Activated naive CD4-positive, alpha-beta T cell treated with anti-CD3 and anti-CD28 coated beads for 36 hours (primary cell): ENCODE measurements at regions not wholly inside any gene's neighbourhood (a gene's known extent, or its start where the extent isn't known, plus 50 kb on each side); places are given as distances from the start of the nearest gene placed in this dataset.
"Not testable (repeated sequence)": the region's sequence is repeated elsewhere in the genome, so short reads cannot be mapped to it uniquely, and the experiment has no call there.

Experiments used
- CTCF ChIA-PET: fragments of 350-600 bp; sonication (Branson Sonifier 250); formaldehyde crosslinking; loops from one replicate; lab custom pipeline; 2021; ENCODE audit warnings: antibody characterized with exemption; lab: Charles Lee
- DNase-seq: peaks from one replicate; pipeline ENCODE4 v3.0.0-alpha.2; 2020
- H3K27ac Mint-ChIP-seq: one replicate; pipeline ENCODE4 v1.8.0; 2021; ENCODE audit warnings: mild to moderate bottlenecking, mixed read lengths
- H3K27me3 Mint-ChIP-seq: one replicate; pipeline ENCODE4 v1.8.0; 2021; ENCODE audit warnings: low read depth, mixed read lengths
- H3K36me3 Mint-ChIP-seq: one replicate; pipeline ENCODE4 v1.8.0; 2021; ENCODE audit warnings: low read depth, mixed read lengths
- H3K4me1 Mint-ChIP-seq: one replicate; pipeline ENCODE4 v1.8.0; 2021; ENCODE audit warnings: low read depth, mixed read lengths
- H3K4me3 Mint-ChIP-seq: one replicate; pipeline ENCODE4 v1.8.0; 2021; ENCODE audit warnings: mild to moderate bottlenecking, moderate library complexity, mixed read lengths
- H3K9me3 Mint-ChIP-seq: one replicate; pipeline ENCODE4 v1.8.0; 2021; ENCODE audit warnings: mixed read lengths
- intact Hi-C: fragments of 100-400 bp; cut with micrococcal nuclease; formaldehyde crosslinking; loops from one replicate; pipeline ENCODE4 v1.15.1; 2023

GRCh38 chr6:10080561-10080960 is 334.3 kb downstream of the TFAP2A start:
- no peak for DNase-seq
- peaks cover 2% of the 10 kb centered on the region for H3K9me3 Mint-ChIP-seq
- H3K27me3 Mint-ChIP-seq = no peaks in the 10 kb centered on the region
- H3K4me1 Mint-ChIP-seq = no peaks in the 10 kb centered on the region
- CTCF ChIA-PET = no interaction called here
- H3K27ac Mint-ChIP-seq = no peak overlapping the region
- no peaks in the 10 kb centered on the region for H3K36me3 Mint-ChIP-seq
- intact Hi-C loops = no loop called here
- H3K4me3 Mint-ChIP-seq = no peak overlapping the region

GRCh38 chr6:10078581-10078980 is 336.3 kb downstream of the TFAP2A start:
- H3K9me3 Mint-ChIP-seq = peaks cover 2% of the 10 kb centered on the region
- H3K4me1 Mint-ChIP-seq = no peaks in the 10 kb centered on the region
- intact Hi-C loops = no loop called here
- H3K27ac Mint-ChIP-seq = no peak overlapping the region
- CTCF ChIA-PET = no interaction called here
- no peaks in the 10 kb centered on the region for H3K27me3 Mint-ChIP-seq
- no peak for DNase-seq
- no peaks in the 10 kb centered on the region for H3K36me3 Mint-ChIP-seq
- H3K4me3 Mint-ChIP-seq = no peak overlapping the region

GRCh38 chr6:10074726-10075125 is 340.1 kb downstream of the TFAP2A start:
- CTCF ChIA-PET, H3K4me3 Mint-ChIP-seq, H3K36me3 Mint-ChIP-seq, H3K27me3 Mint-ChIP-seq, H3K27ac Mint-ChIP-seq, H3K4me1 Mint-ChIP-seq, H3K9me3 Mint-ChIP-seq, DNase-seq, intact Hi-C loops: not testable (repeated sequence)

GRCh38 chr6:10073341-10073740 is 341.5 kb downstream of the TFAP2A start:
- H3K36me3 Mint-ChIP-seq = no peaks in the 10 kb centered on the region
- no peak overlapping the region for H3K4me3 Mint-ChIP-seq
- no peaks in the 10 kb centered on the region for H3K9me3 Mint-ChIP-seq
- H3K4me1 Mint-ChIP-seq = no peaks in the 10 kb centered on the region
- intact Hi-C loops = no loop called here
- CTCF ChIA-PET = no interaction called here
- H3K27me3 Mint-ChIP-seq = peaks cover 2% of the 10 kb centered on the region
- H3K27ac Mint-ChIP-seq = no peak overlapping the region
- DNase-seq = no peak

- Mint-ChIP-seq H3K36me3 (no peaks in the 10 kb centered on the region), H3K4me1 (no peaks in the 10 kb centered on the region), H3K4me3 (no peak overlapping the region), H3K27ac (no peak overlapping the region), H3K27me3 (peaks cover 2% of the 10 kb centered on the region), H3K9me3 (no peaks in the 10 kb centered on the region)
- intact Hi-C loops = no loop called here
- DNase-seq = no peak
- CTCF ChIA-PET = interaction anchor here (0.6 kb wide), 2 partner anchors 17 to 604 kb away, joined by 3 to 5 read pairs; no protein-coding TSS in a partner anchor
Observed at GRCh38 chr6:10071631-10072220, 343.1 kb downstream of the TFAP2A start.

- CTCF ChIA-PET = no interaction called here
- no peak overlapping the region for H3K4me3 Mint-ChIP-seq
- H3K27me3 Mint-ChIP-seq = peaks cover 2% of the 10 kb centered on the region
- intact Hi-C loops = no loop called here
- no peaks in the 10 kb centered on the region for H3K36me3 Mint-ChIP-seq
- DNase-seq = no peak
- no peak overlapping the region for H3K27ac Mint-ChIP-seq
- peaks cover 2% of the 10 kb centered on the region for H3K9me3 Mint-ChIP-seq
- no peaks in the 10 kb centered on the region for H3K4me1 Mint-ChIP-seq
Observed at GRCh38 chr6:10060004-10060403, 354.9 kb downstream of the TFAP2A start.

GRCh38 chr6:10054672-10055071 is 360.2 kb downstream of the TFAP2A start:
- H3K27me3 Mint-ChIP-seq = peaks cover 2% of the 10 kb centered on the region
- DNase-seq = no peak
- CTCF ChIA-PET = no interaction called here
- peaks cover 17% of the 10 kb centered on the region for H3K9me3 Mint-ChIP-seq
- H3K27ac Mint-ChIP-seq = no peak overlapping the region
- H3K4me1 Mint-ChIP-seq = no peaks in the 10 kb centered on the region
- intact Hi-C loops = no loop called here
- H3K36me3 Mint-ChIP-seq = peaks cover 2% of the 10 kb centered on the region
- H3K4me3 Mint-ChIP-seq = no peak overlapping the region

- Mint-ChIP-seq H3K27ac (no peak overlapping the region), H3K36me3 (peaks cover 2% of the 10 kb centered on the region), H3K27me3 (no peaks in the 10 kb centered on the region), H3K9me3 (peaks cover 16% of the 10 kb centered on the region), H3K4me3 (no peak overlapping the region), H3K4me1 (no peaks in the 10 kb centered on the region)
- CTCF ChIA-PET = interaction anchor here (1.4 kb wide), 1 partner anchor 21 kb away, joined by 3 read pairs; no protein-coding TSS in a partner anchor
- intact Hi-C loops = no loop called here
- DNase-seq = no peak
Observed at GRCh38 chr6:10051283-10051682, 363.6 kb downstream of the TFAP2A start.

- Mint-ChIP-seq H3K9me3 (peaks cover 12% of the 10 kb centered on the region), H3K27me3 (peaks cover 5% of the 10 kb centered on the region), H3K36me3 (peaks cover 2% of the 10 kb centered on the region), H3K4me3 (no peak overlapping the region), H3K27ac (no peak overlapping the region), H3K4me1 (no peaks in the 10 kb centered on the region)
- DNase-seq = no peak
- intact Hi-C loops = no loop called here
- CTCF ChIA-PET = interaction anchor here (0.7 kb wide), 1 partner anchor 35 kb away, joined by 3 read pairs; no protein-coding TSS in a partner anchor
Observed at GRCh38 chr6:10048370-10049297, 366.2 kb downstream of the TFAP2A start.

- CTCF ChIA-PET = interaction anchor here (0.6 kb wide), 1 partner anchor 509 kb away, joined by 5 read pairs; no protein-coding TSS in a partner anchor
- no peak overlapping the region for H3K4me3 Mint-ChIP-seq
- H3K27me3 Mint-ChIP-seq = peaks cover 5% of the 10 kb centered on the region
- intact Hi-C loops = no loop called here
- H3K27ac Mint-ChIP-seq = no peak overlapping the region
- no peaks in the 10 kb centered on the region for H3K9me3 Mint-ChIP-seq
- no peaks in the 10 kb centered on the region for H3K36me3 Mint-ChIP-seq
- DNase-seq = no peak
- no peaks in the 10 kb centered on the region for H3K4me1 Mint-ChIP-seq
Observed at GRCh38 chr6:10042280-10042679, 372.6 kb downstream of the TFAP2A start.

- Mint-ChIP-seq H3K36me3 (no peaks in the 10 kb centered on the region), H3K4me1 (no peaks in the 10 kb centered on the region)
Observed at GRCh38 chr6:10033223-10033829, 381.5 kb downstream of the TFAP2A start.

GRCh38 chr6:10031617-10032016 is 383.3 kb downstream of the TFAP2A start:
- H3K4me3 Mint-ChIP-seq = no peak overlapping the region
- no peaks in the 10 kb centered on the region for H3K4me1 Mint-ChIP-seq
- H3K36me3 Mint-ChIP-seq = no peaks in the 10 kb centered on the region
- peaks cover 2% of the 10 kb centered on the region for H3K27me3 Mint-ChIP-seq
- DNase-seq = no peak
- intact Hi-C loops = loop anchor here (1.0 kb wide), 1 partner anchor 398 kb away; no protein-coding TSS in a partner anchor
- H3K27ac Mint-ChIP-seq = no peak overlapping the region
- H3K9me3 Mint-ChIP-seq = no peaks in the 10 kb centered on the region
- CTCF ChIA-PET = interaction anchor here (2.0 to 2.2 kb wide), 2 partner anchors 14 to 397 kb away, joined by 4 to 7 read pairs; no protein-coding TSS in a partner anchor

More at GRCh38 chr6:10033223-10033829, 381.5 kb downstream of the TFAP2A start:
- DNase-seq = no peak
- H3K27me3 Mint-ChIP-seq = peaks cover 2% of the 10 kb centered on the region
- CTCF ChIA-PET = interaction anchor here (0.6 to 0.9 kb wide), 2 partner anchors 49 to 402 kb away, joined by 3 to 5 read pairs; no protein-coding TSS in a partner anchor
- H3K4me3 Mint-ChIP-seq = no peak overlapping the region
- intact Hi-C loops = no loop called here
- H3K27ac Mint-ChIP-seq = no peak overlapping the region
- no peaks in the 10 kb centered on the region for H3K9me3 Mint-ChIP-seq
